GM12892 (cell line): ENCODE measurements at regions not wholly inside any gene's neighbourhood (a gene's known extent, or its start where the extent isn't known, plus 50 kb on each side); places are given as distances from the start of the nearest gene placed in this dataset.
"Not testable (repeated sequence)": the region's sequence is repeated elsewhere in the genome, so short reads cannot be mapped to it uniquely, and the experiment has no call there.

Experiments
- DNase-seq: peaks from one replicate; pipeline ENCODE4 v3.0.0; 2011; ENCODE audit not compliant: insufficient read length
- FAIRE-seq: peaks from 2 replicates; lab custom pipeline; 2011; peaks lifted over from hg19 to GRCh38; lab: Jason Lieb, UNC
- POLR2A ChIP-seq: IDR thresholded peaks from 2 replicates; pipeline ENCODE4 v1.6.1; 2011; ENCODE audit warnings: low read depth, low read length, control low read depth
- POLR2AphosphoS5 ChIP-seq: IDR thresholded peaks from 2 replicates; pipeline ENCODE4 v1.6.1; 2011; ENCODE audit warnings: low read depth, low read length, control low read depth
- TAF1 ChIP-seq: IDR thresholded peaks from 2 replicates; pipeline ENCODE4 v1.6.1; 2011; ENCODE audit warnings: low read depth, mild to moderate bottlenecking, control low read depth, low read length, borderline replicate concordance

DNA sequence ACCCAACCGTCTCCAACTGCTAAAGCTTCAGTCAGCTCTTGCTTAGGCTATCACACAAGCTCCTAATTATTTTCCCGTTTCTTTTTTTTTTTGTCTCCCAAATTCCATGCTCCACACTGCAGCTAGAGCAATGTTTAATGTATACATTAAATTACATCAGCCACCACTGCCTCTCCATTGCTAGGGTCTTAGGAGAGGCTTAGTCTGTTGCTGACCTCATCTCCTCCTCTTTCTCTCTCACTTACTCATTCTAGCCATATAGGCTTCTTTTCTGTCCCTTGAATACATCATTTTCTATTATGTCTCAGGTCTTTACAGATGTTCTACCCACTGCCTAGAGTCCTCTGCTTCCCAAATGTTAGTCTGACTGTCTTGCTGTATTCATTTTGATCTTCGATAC lies 138.1 kb upstream of the ST6GALNAC5 start:
- no peak for FAIRE-seq
- DNase-seq: no peak
- no peak for TF ChIP-seq POLR2A
- TF ChIP-seq TAF1: no peak
- TF ChIP-seq POLR2AphosphoS5: no peak

- DNase-seq (no peak), FAIRE-seq (no peak)
- TF ChIP-seq POLR2AphosphoS5 (no peak), TAF1 (no peak), POLR2A (no peak)
Observed at GRCh38 chr1:76730027-76730426, 137.3 kb upstream of the ST6GALNAC5 start.

- FAIRE-seq, DNase-seq: not testable (repeated sequence)
Observed at GRCh38 chr1:76738355-76738754, 128.9 kb upstream of the ST6GALNAC5 start.

- not testable (repeated sequence) for FAIRE-seq, DNase-seq
Observed at GRCh38 chr1:76740956-76741355, 126.3 kb upstream of the ST6GALNAC5 start.

GRCh38 chr1:76744989-76745388 lies 122.3 kb upstream of the ST6GALNAC5 start:
- DNase-seq: no peak
- no peak for TF ChIP-seq TAF1
- no peak for TF ChIP-seq POLR2AphosphoS5
- TF ChIP-seq POLR2A: no peak
- FAIRE-seq: no peak

- FAIRE-seq: no peak
- DNase-seq: no peak
- TF ChIP-seq TAF1 (no peak), POLR2AphosphoS5 (no peak), POLR2A (no peak)
Observed at GRCh38 chr1:76746206-76746605, 121.1 kb upstream of the ST6GALNAC5 start.

GRCh38 chr1:76754730-76755129 lies 112.5 kb upstream of the ST6GALNAC5 start:
- no peak for TF ChIP-seq POLR2AphosphoS5
- no peak for TF ChIP-seq POLR2A
- no peak for TF ChIP-seq TAF1
- FAIRE-seq (no peak), DNase-seq (no peak)

- DNase-seq: no peak
- FAIRE-seq: no peak
- TF ChIP-seq POLR2A (no peak), TAF1 (no peak), POLR2AphosphoS5 (no peak)
Observed at GRCh38 chr1:76759171-76759860, 108.0 kb upstream of the ST6GALNAC5 start.

DNA sequence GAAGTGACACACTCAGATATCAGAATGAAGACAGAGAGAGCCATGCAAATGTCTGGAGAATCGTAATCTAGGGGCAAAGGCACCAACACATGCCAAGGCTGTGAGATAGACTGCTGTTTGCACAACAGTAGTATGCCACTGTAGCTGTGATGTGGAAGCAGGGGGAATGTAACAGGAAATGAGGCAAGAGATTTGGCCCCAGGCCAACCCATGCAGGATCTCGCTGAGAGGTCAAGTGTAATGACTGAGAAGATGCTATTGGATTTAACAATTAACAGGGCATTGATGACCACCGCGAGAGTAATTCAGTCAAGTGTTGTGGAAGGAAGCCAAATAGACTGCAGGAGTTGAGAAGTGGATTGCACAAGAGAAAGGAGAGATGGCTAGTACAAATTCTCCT lies 107.3 kb upstream of the ST6GALNAC5 start:
- DNase-seq (no peak), FAIRE-seq (no peak)
- no peak for TF ChIP-seq POLR2A
- no peak for TF ChIP-seq POLR2AphosphoS5
- no peak for TF ChIP-seq TAF1

- no peak for FAIRE-seq
Observed at GRCh38 chr1:76763738-76764137, 103.5 kb upstream of the ST6GALNAC5 start.

DNA sequence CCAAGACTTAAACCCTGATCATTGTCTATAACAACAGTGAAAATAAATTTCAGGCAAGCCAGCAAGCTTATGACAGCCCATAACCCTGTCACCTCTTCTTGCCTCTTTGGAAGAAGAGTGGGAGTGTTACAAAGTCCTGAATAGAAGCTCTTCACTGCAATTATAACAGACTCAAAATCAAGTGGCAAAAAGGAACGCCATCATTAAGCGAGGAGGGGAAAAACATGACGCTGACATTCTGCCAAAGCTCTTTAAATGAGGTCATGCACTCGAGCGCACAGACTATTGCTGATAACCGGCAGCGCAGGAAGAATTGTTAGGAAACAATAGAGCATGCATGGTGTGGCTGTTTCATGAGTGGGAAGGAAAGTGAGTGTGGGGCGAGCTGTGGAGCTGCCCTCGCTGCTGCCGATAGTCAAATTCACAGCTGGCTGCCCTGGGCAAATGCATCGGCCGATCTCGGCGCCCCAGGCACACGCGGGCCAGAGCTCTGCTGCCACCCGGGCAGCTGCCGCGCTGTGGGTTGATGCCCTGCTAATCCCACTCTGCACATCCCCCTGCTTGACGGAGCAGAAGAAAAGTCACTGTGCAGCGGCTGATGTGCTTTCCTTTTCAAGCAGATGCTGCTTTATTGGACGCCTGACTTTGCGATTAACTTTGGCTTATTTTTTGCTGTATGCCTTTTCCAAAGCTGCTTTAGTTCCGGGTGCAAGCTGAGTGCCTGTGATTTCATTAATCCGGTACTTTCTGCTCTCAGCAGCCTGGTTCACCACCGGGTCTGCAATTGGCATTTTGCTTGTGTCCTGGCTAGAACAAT lies 102.4 kb upstream of the ST6GALNAC5 start:
- no peak for DNase-seq
- TF ChIP-seq POLR2AphosphoS5 (no peak), POLR2A (no peak), TAF1 (no peak)
- FAIRE-seq: no peak

More at GRCh38 chr1:76763738-76764137, 103.5 kb upstream of the ST6GALNAC5 start:
- TF ChIP-seq TAF1 (no peak), POLR2A (no peak), POLR2AphosphoS5 (no peak)
- DNase-seq: no peak

DNA sequence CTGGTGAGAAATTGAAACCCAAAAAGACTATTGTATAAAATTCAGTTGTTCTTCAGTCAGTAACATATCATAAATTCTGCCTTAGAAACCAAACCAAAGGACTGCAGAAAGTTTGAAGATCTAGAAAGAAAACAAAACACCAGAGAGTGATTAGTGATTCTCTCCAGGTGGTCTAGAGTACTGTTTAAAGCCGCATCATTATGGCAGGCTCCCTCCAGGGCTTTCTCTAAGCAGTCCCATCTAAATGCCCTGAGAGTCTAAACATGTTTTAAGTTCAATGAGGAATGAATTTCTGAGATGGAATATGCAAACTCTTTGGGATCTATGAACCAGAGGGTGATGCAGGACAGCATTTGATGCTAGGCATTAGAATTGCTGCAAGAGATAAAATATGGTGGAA lies 100.9 kb upstream of the ST6GALNAC5 start:
- TF ChIP-seq POLR2A (no peak), TAF1 (no peak), POLR2AphosphoS5 (no peak)
- FAIRE-seq (no peak), DNase-seq (no peak)
